PC-3 (cell line): ENCODE measurements at regions not wholly inside any gene's neighbourhood (a gene's known extent, or its start where the extent isn't known, plus 50 kb on each side); places are given as distances from the start of the nearest gene placed in this dataset.

ENCODE experiments used
- ATAC-seq: fragments of 200-7000 bp; cut with Tn5 transposase; 2 replicates; pipeline ENCODE4 v1.9.1; 2020; ENCODE audit warnings: mild to moderate bottlenecking, moderate library complexity
- BruUV-seq: library from RNA; stranded (reverse); fragments of 400-500 nt; replicated peaks from 2 replicates; lab custom pipeline; 2021; lab: Mats Ljungman, UMichigan
- CTCF ChIA-PET: fragments of 300-600 bp; sonication (Branson Sonifier 250); formaldehyde crosslinking; loops from one replicate; lab custom pipeline; 2022; ENCODE audit warnings: antibody characterized with exemption; lab: Charles Lee
- POLR2A ChIA-PET: fragments of 300-600 bp; sonication (Branson Sonifier 250); formaldehyde crosslinking; loops from one replicate; lab custom pipeline; 2022; ENCODE audit warnings: antibody characterized with exemption; ENCODE audit not compliant: unreplicated experiment; lab: Charles Lee
- DNase-seq: peaks from one replicate; pipeline ENCODE4 v3.0.0-alpha.2; 2015
- H2AFZ ChIP-seq: fragments of 300-600 bp; sonication (generic); 2 replicates; pipeline ENCODE4 v1.6.0; 2016; ENCODE audit warnings: antibody characterized with exemption, low read length
- H3F3A ChIP-seq: fragments of 300-600 bp; sonication (generic); one replicate; pipeline ENCODE4 v1.6.0; 2017; ENCODE audit warnings: antibody characterized with exemption, low read length, control low read depth, mild to moderate bottlenecking; ENCODE audit not compliant: unreplicated experiment
- H3K27ac ChIP-seq: fragments of 300-600 bp; sonication (generic); 2 replicates; pipeline ENCODE4 v1.5.1; 2016; ENCODE audit warnings: mild to moderate bottlenecking, low read length
- H3K27me3 ChIP-seq: fragments of 300-600 bp; sonication (generic); 2 replicates; pipeline ENCODE4 v1.6.1; 2016; ENCODE audit warnings: low read length, mixed read lengths
- H3K36me3 ChIP-seq: fragments of 300-600 bp; sonication (generic); 2 replicates; pipeline ENCODE4 v1.6.1; 2016; ENCODE audit warnings: low read depth, mixed run types, low read length, mixed read lengths
- H3K4me1 ChIP-seq: fragments of 300-600 bp; sonication (generic); 2 replicates; pipeline ENCODE4 v1.5.1; 2016; ENCODE audit warnings: low read length; ENCODE audit not compliant: insufficient read depth
- H3K4me2 ChIP-seq: fragments of 300-600 bp; sonication (generic); 2 replicates; pipeline ENCODE4 v1.6.0; 2016; ENCODE audit warnings: low read length
- H3K4me3 ChIP-seq: fragments of 300-600 bp; sonication (generic); 2 replicates; pipeline ENCODE4 v1.5.1; 2016; ENCODE audit warnings: mild to moderate bottlenecking, low read length, mixed read lengths
- H3K79me2 ChIP-seq: fragments of 300-600 bp; sonication (generic); 2 replicates; pipeline ENCODE4 v1.6.1; 2017; ENCODE audit warnings: low read length, mixed read lengths
- H3K9ac ChIP-seq: fragments of 300-600 bp; sonication (generic); 2 replicates; pipeline ENCODE4 v1.6.0; 2016; ENCODE audit warnings: mild to moderate bottlenecking, low read length
- H3K9me2 ChIP-seq: fragments of 300-600 bp; sonication (generic); replicated peaks from 2 replicates; pipeline ENCODE4 v1.6.1; 2016; ENCODE audit warnings: mixed run types, low read length, mixed read lengths
- H3K9me3 ChIP-seq: fragments of 300-600 bp; sonication (generic); 2 replicates; pipeline ENCODE4 v1.6.1; 2016; ENCODE audit warnings: low read length, mixed read lengths
- H4K20me1 ChIP-seq: fragments of 300-600 bp; sonication (generic); 2 replicates; pipeline ENCODE4 v1.6.1; 2016; ENCODE audit warnings: low read length, mixed read lengths
- CTCF ChIP-seq: fragments of 300-600 bp; sonication (generic); conservative IDR thresholded peaks from 2 replicates; pipeline ENCODE4 v1.5.1; 2017; ENCODE audit warnings: antibody characterized with exemption, low read depth, mild to moderate bottlenecking, low read length
- EZH2 ChIP-seq: fragments of 300-600 bp; sonication (generic); IDR thresholded peaks from one replicate; pipeline ENCODE4 v1.6.1; 2017; ENCODE audit warnings: antibody characterized with exemption, mild to moderate bottlenecking, low read length; ENCODE audit not compliant: unreplicated experiment
- EZH2phosphoT487 ChIP-seq: fragments of 300-600 bp; sonication (generic); IDR thresholded peaks from 2 replicates; pipeline ENCODE4 v1.6.1; 2018; ENCODE audit warnings: mild to moderate bottlenecking, antibody characterized with exemption, low read length, borderline replicate concordance
- intact Hi-C: fragments of 100-400 bp; cut with micrococcal nuclease; formaldehyde crosslinking; loops from 2 replicates; pipeline ENCODE4 v1.9.0; 2023

- H3K36me3 ChIP-seq, result no peaks in the 10 kb centered on the region
- H3K4me2 ChIP-seq, result no peak overlapping the region
- no peaks in the 10 kb centered on the region for H4K20me1 ChIP-seq
- H3K27ac ChIP-seq, result no peak overlapping the region
- H3K9me2 ChIP-seq, result no peaks in the 10 kb centered on the region
- H3K27me3 ChIP-seq, result peaks cover 32% of the 10 kb centered on the region
- H3F3A ChIP-seq, result no peaks in the 10 kb centered on the region
- no peaks in the 10 kb centered on the region for H3K79me2 ChIP-seq
- POLR2A ChIA-PET, result no interaction called here
- intact Hi-C loops, result no loop called here
- CTCF ChIA-PET, result no interaction called here
- H3K9me3 ChIP-seq, result peaks cover 7% of the 10 kb centered on the region; the same call in 1 of the 2 replicates
- ATAC-seq (no peak), DNase-seq (no peak)
- BruUV-seq, result no TSS peak
- TF ChIP-seq EZH2phosphoT487 (no peak), EZH2 (no peak), CTCF (no peak)
- H2AFZ ChIP-seq, result no peak overlapping the region
- H3K4me1 ChIP-seq, result no peaks in the 10 kb centered on the region
- no peak overlapping the region for H3K4me3 ChIP-seq
- no peak overlapping the region for H3K9ac ChIP-seq
Measured at GRCh38 chr20:23268792-23269354, 81.7 kb upstream of the NXT1 start.

- Histone ChIP-seq H3K79me2 (no peaks in the 10 kb centered on the region), H3K36me3 (no peaks in the 10 kb centered on the region), H3K4me2 (no peak overlapping the region), H3K4me1 (no peaks in the 10 kb centered on the region), H3K27ac (no peak overlapping the region), H3K4me3 (no peak overlapping the region), H3K9ac (no peak overlapping the region), H3K27me3 (peaks cover 29% of the 10 kb centered on the region), H2AFZ (no peak overlapping the region), H4K20me1 (no peaks in the 10 kb centered on the region), H3F3A (no peaks in the 10 kb centered on the region), H3K9me3 (peaks cover 7% of the 10 kb centered on the region; the same call in 1 of the 2 replicates), H3K9me2 (no peaks in the 10 kb centered on the region)
- ChIA-PET POLR2A (no interaction called here), CTCF (no interaction called here)
- BruUV-seq, result no TSS peak
- ATAC-seq (no peak), DNase-seq (no peak)
- intact Hi-C loops, result no loop called here
- TF ChIP-seq EZH2phosphoT487 (no peak), EZH2 (no peak), CTCF (no peak)
Measured at GRCh38 chr20:23267909-23268308, 82.7 kb upstream of the NXT1 start.

GRCh38 chr20:23266530-23267398 is 83.8 kb upstream of the NXT1 start:
- intact Hi-C loops, result no loop called here
- no peaks in the 10 kb centered on the region for H3F3A ChIP-seq
- no peak for DNase-seq
- no peaks in the 10 kb centered on the region for H3K9me2 ChIP-seq
- H3K4me3 ChIP-seq, result no peak overlapping the region
- H3K9ac ChIP-seq, result no peak overlapping the region
- H3K27me3 ChIP-seq, result peaks cover 23% of the 10 kb centered on the region
- no peak overlapping the region for H3K27ac ChIP-seq
- TF ChIP-seq EZH2 (no peak), EZH2phosphoT487 (no peak), CTCF (no peak)
- CTCF ChIA-PET, result no interaction called here
- POLR2A ChIA-PET, result no interaction called here
- H3K36me3 ChIP-seq, result no peaks in the 10 kb centered on the region
- no TSS peak for BruUV-seq
- no peaks in the 10 kb centered on the region for H3K79me2 ChIP-seq
- no peak overlapping the region for H2AFZ ChIP-seq
- H3K9me3 ChIP-seq, result peaks cover 7% of the 10 kb centered on the region; the same call in 1 of the 2 replicates
- no peak overlapping the region for H3K4me2 ChIP-seq
- no peaks in the 10 kb centered on the region for H4K20me1 ChIP-seq
- H3K4me1 ChIP-seq, result no peaks in the 10 kb centered on the region
- no peak for ATAC-seq
